Smooth muscle cell (in vitro differentiated cells): ENCODE measurements at regions not wholly inside any gene's neighbourhood (a gene's known extent, or its start where the extent isn't known, plus 50 kb on each side); places are given as distances from the start of the nearest gene placed in this dataset.

Experiments used
- DNase-seq: peaks from one replicate; lab custom pipeline; 2025; ENCODE audit not compliant: unreplicated experiment; lab: John Stamatoyannopoulos, UW
- H2AFZ ChIP-seq: fragments of 200-600 bp; sonication (generic); 2 replicates; pipeline ENCODE4 v1.6.0; 2016; ENCODE audit warnings: antibody characterized with exemption, low read depth, mild to moderate bottlenecking
- H3F3A ChIP-seq: fragments of 200-600 bp; sonication (generic); 2 replicates; pipeline ENCODE4 v1.6.0; 2017; ENCODE audit warnings: antibody characterized with exemption, low read depth
- H3K27ac ChIP-seq: fragments of 200-600 bp; sonication (generic); 2 replicates; pipeline ENCODE4 v1.5.1; 2016; ENCODE audit warnings: low read depth, mild to moderate bottlenecking
- H3K27me3 ChIP-seq: fragments of 200-600 bp; sonication (generic); 2 replicates; pipeline ENCODE4 v1.6.1; 2016; ENCODE audit warnings: low read depth, mild to moderate bottlenecking
- H3K36me3 ChIP-seq: fragments of 200-600 bp; sonication (generic); 2 replicates; pipeline ENCODE4 v1.5.1; 2016; ENCODE audit warnings: low read depth
- H3K4me1 ChIP-seq: fragments of 200-600 bp; sonication (generic); 2 replicates; pipeline ENCODE4 v1.5.1; 2016; ENCODE audit warnings: low read depth
- H3K4me2 ChIP-seq: fragments of 200-600 bp; sonication (generic); 2 replicates; pipeline ENCODE4 v1.6.0; 2016; ENCODE audit warnings: mild to moderate bottlenecking
- H3K4me3 ChIP-seq: fragments of 200-600 bp; sonication (generic); 2 replicates; pipeline ENCODE4 v1.5.1; 2016; ENCODE audit warnings: mild to moderate bottlenecking
- H3K79me2 ChIP-seq: fragments of 200-600 bp; sonication (generic); 2 replicates; pipeline ENCODE4 v1.6.0; 2016; ENCODE audit warnings: low read depth, mild to moderate bottlenecking
- H3K9ac ChIP-seq: fragments of 200-600 bp; sonication (generic); 2 replicates; pipeline ENCODE4 v1.6.0; 2016; ENCODE audit warnings: low read depth
- H3K9me3 ChIP-seq: fragments of 200-600 bp; sonication (generic); replicated peaks from 2 replicates; pipeline ENCODE4 v1.5.1; 2016; ENCODE audit warnings: low read depth
- H4K20me1 ChIP-seq: fragments of 200-600 bp; sonication (generic); 2 replicates; pipeline ENCODE4 v1.6.0; 2016; ENCODE audit warnings: low read depth
- WGBS: methylation state at CpG from one replicate; pipeline ENCODE4 v1.1.7; 2016; ENCODE audit warnings: low lambda C conversion rate; 5-methylcytosine and 5-hydroxymethylcytosine counted together
- TF ChIP-seq, protein P1 (sequence below): fragments of 200-600 bp; sonication (generic); IDR thresholded peaks from 2 replicates; pipeline ENCODE4 v1.5.1; 2017; ENCODE audit warnings: borderline replicate concordance, mild to moderate bottlenecking, antibody characterized with exemption; ENCODE audit not compliant: insufficient read depth, poor library complexity, severe bottlenecking

DNA sequence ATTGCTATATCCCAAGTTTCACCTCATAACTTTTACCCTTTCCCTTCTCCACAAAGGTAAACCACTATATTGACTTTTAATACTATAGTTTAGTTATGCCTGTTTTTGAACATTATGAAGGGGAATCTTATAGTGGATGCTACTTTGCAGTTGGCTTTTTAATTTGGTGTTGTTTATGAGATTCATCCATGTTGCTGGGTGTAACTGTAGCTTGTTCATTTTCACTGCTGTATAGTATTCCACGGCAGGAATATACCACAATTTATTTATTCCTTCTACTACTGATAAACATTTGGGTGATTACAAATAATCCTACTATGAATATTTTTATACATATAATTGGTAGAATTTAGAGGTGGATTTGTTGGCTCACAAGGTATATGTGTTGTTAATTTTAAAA, 88.4 kb upstream of the NALF2 start:
- no peak for DNase-seq
- H3K27me3 ChIP-seq = no peaks in the 10 kb centered on the region
- H2AFZ ChIP-seq = no peak overlapping the region
- H3K4me1 ChIP-seq = no peaks in the 10 kb centered on the region
- H4K20me1 ChIP-seq = no peaks in the 10 kb centered on the region
- TF ChIP-seq, protein P1, sequence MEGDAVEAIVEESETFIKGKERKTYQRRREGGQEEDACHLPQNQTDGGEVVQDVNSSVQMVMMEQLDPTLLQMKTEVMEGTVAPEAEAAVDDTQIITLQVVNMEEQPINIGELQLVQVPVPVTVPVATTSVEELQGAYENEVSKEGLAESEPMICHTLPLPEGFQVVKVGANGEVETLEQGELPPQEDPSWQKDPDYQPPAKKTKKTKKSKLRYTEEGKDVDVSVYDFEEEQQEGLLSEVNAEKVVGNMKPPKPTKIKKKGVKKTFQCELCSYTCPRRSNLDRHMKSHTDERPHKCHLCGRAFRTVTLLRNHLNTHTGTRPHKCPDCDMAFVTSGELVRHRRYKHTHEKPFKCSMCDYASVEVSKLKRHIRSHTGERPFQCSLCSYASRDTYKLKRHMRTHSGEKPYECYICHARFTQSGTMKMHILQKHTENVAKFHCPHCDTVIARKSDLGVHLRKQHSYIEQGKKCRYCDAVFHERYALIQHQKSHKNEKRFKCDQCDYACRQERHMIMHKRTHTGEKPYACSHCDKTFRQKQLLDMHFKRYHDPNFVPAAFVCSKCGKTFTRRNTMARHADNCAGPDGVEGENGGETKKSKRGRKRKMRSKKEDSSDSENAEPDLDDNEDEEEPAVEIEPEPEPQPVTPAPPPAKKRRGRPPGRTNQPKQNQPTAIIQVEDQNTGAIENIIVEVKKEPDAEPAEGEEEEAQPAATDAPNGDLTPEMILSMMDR = no peak
- H3K9me3 ChIP-seq = peaks cover 3% of the 10 kb centered on the region
- no peak overlapping the region for H3K4me3 ChIP-seq
- H3K79me2 ChIP-seq = no peaks in the 10 kb centered on the region
- H3K4me2 ChIP-seq = no peak overlapping the region
- H3K27ac ChIP-seq = no peak overlapping the region
- no peaks in the 10 kb centered on the region for H3K36me3 ChIP-seq
- H3F3A ChIP-seq = no peaks in the 10 kb centered on the region
- WGBS = 88% methylated on average over 1 of the region's 1 CpG
- H3K9ac ChIP-seq = no peak overlapping the region

DNA sequence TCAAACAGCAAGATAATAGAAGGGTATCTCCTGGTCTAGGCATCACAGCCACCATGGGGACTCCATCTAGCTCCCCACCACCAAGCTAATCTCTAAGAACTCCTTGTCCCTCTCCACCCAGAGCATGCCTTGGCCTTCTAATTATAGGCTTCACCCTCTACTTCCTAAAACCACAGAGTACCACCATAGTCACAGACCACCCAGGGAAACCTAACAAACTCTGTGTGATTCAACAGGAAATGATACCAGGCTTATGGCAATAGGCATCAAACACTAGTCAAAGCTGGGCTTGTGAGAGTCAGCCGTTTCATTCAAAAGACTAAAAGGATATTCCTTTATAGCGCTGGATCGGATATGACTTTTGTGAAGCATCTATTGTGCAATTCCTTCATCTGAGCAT, 91.5 kb upstream of the NALF2 start:
- H4K20me1 ChIP-seq = no peaks in the 10 kb centered on the region
- H3K4me2 ChIP-seq = no peak overlapping the region
- no peaks in the 10 kb centered on the region for H3F3A ChIP-seq
- H3K27ac ChIP-seq = no peak overlapping the region
- H2AFZ ChIP-seq = no peak overlapping the region
- no peaks in the 10 kb centered on the region for H3K27me3 ChIP-seq
- no peaks in the 10 kb centered on the region for H3K4me1 ChIP-seq
- no peaks in the 10 kb centered on the region for H3K36me3 ChIP-seq
- H3K9ac ChIP-seq = no peak overlapping the region
- no peak for DNase-seq
- no peak overlapping the region for H3K4me3 ChIP-seq
- 89% methylated on average over 3 of the region's 3 CpGs for WGBS
- H3K9me3 ChIP-seq = peaks cover 3% of the 10 kb centered on the region
- no peaks in the 10 kb centered on the region for H3K79me2 ChIP-seq
- TF ChIP-seq, protein P1 = no peak

DNA sequence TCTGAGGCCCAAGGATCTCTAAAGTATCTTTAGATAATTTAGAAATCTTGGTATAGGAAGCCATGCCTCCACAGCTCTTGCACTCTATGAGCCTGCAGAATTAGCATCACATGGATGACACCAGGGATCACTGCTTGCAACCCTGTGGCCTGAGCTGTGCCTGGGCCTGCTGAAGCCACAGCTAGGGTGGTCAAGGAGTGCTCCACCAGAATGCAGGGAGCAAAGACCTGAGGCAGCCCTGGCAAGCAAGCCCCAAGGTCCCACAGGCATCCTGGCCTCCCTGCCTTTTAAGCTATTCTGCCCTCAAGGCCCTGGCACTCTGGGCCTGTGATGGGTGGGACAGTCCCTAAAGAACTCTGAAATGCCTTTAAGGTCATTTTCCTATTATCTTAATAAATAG, 105.2 kb upstream of the NALF2 start:
- H3K9me3 ChIP-seq = no peaks in the 10 kb centered on the region
- no peak overlapping the region for H3K27ac ChIP-seq
- H3F3A ChIP-seq = no peaks in the 10 kb centered on the region
- peaks cover 5% of the 10 kb centered on the region for H3K27me3 ChIP-seq
- no peak overlapping the region for H3K4me2 ChIP-seq
- H3K4me1 ChIP-seq = no peaks in the 10 kb centered on the region
- TF ChIP-seq, protein P1 = no peak
- H2AFZ ChIP-seq = no peak overlapping the region
- H3K79me2 ChIP-seq = no peaks in the 10 kb centered on the region
- no peaks in the 10 kb centered on the region for H3K36me3 ChIP-seq
- H4K20me1 ChIP-seq = no peaks in the 10 kb centered on the region
- DNase-seq = no peak
- no peak overlapping the region for H3K9ac ChIP-seq
- H3K4me3 ChIP-seq = no peak overlapping the region

DNA sequence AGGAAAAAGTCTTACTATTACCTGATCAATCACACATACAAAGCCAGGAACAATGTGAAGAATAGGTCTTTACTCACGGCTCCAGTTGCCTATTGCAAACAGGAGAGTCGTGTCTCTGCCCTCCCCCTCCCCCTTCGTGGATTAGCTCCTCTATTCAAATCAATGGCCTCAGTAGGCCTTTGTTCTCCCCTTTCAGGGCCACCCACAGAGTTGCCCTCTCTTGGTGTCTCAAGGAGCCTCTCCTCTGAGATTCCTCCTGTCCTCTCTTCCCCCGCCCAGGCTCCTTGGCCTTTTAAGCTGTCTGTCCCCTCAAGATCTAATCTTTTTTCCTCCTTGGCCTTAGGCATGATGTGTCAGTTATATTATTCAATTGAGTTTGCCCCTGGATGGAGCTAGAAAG, 107.2 kb upstream of the NALF2 start:
- H3K9me3 ChIP-seq = no peaks in the 10 kb centered on the region
- H3K9ac ChIP-seq = no peak overlapping the region
- no peaks in the 10 kb centered on the region for H3K4me1 ChIP-seq
- no peaks in the 10 kb centered on the region for H3F3A ChIP-seq
- no peaks in the 10 kb centered on the region for H3K79me2 ChIP-seq
- WGBS = 55% methylated on average over 4 of the region's 4 CpGs
- no peaks in the 10 kb centered on the region for H3K27me3 ChIP-seq
- no peak overlapping the region for H3K4me2 ChIP-seq
- H3K36me3 ChIP-seq = no peaks in the 10 kb centered on the region
- TF ChIP-seq, protein P1 = no peak
- H3K27ac ChIP-seq = no peak overlapping the region
- H3K4me3 ChIP-seq = no peak overlapping the region
- no peak for DNase-seq
- no peaks in the 10 kb centered on the region for H4K20me1 ChIP-seq
- H2AFZ ChIP-seq = no peak overlapping the region
